ENCODE measurements at regions not wholly inside any gene's neighbourhood (a gene's known extent, or its start where the extent isn't known, plus 50 kb on each side); places are given as distances from the start of the nearest gene placed in this dataset.

GRCh38 chr21:18157406-18157805, 87.2 kb upstream of the CHODL start:
- H3K79me2 ChIP-seq (ENCODE audit: insufficient read depth, low read length) = no peaks in the 10 kb centered on the region
- WGBS (ENCODE audit: insufficient coverage) = no CpG with 5 or more reads among the region's 1 CpG
- H2AFZ ChIP-seq (ENCODE audit: insufficient read depth, low read depth, low read length, poor library complexity, severe bottlenecking) = no peak overlapping the region
- H3K9me3 ChIP-seq (replicated peaks in 1 of 2; ENCODE audit: control insufficient read depth in 1 of 2, insufficient read depth in 1 of 2, low read length in 2 of 2) = no peaks in the 10 kb centered on the region
- H3K4me3 ChIP-seq (replicated peaks in 1 of 3; ENCODE audit: low read depth in 2 of 3, low read length in 3 of 3) = no peak overlapping the region
- no peak overlapping the region for H3K4me2 ChIP-seq (replicated peaks; ENCODE audit: extremely low read depth, low read length, poor library complexity, severe bottlenecking)
- Mint-ChIP-seq H3K27me3 (ENCODE audit: low read depth in 3 of 3) (no peaks in the 10 kb centered on the region), H3K36me3 (no peaks in the 10 kb centered on the region), H3K4me3 (no peak overlapping the region), H3K9me3 (peaks cover 0 to 6% (median 3%) of the 10 kb centered on the region in 7 donors), H3K4me1 (no peaks in the 10 kb centered on the region), H3K27ac (no peak overlapping the region)
- H3K27me3 ChIP-seq (ENCODE audit: control insufficient read depth in 2 of 2, insufficient read depth in 2 of 2, low read length in 2 of 2) = no peaks in the 10 kb centered on the region
- no peak overlapping the region for H3K27ac ChIP-seq (ENCODE audit: low read depth in 1 of 2, low read length in 2 of 2)
- H3K9ac ChIP-seq (ENCODE audit: insufficient read depth, low read length, poor library complexity, severe bottlenecking) = no peak overlapping the region
- H3K36me3 ChIP-seq (replicated peaks in 1 of 2; ENCODE audit: control insufficient read depth in 1 of 2, insufficient read depth in 2 of 2, low read length in 2 of 2) = no peaks in the 10 kb centered on the region
- no peak for TF ChIP-seq CTCF (IDR thresholded peaks at IDR 0.05)
- DNase-seq = no peak
- H4K20me1 ChIP-seq (ENCODE audit: insufficient read depth, low read length) = no peaks in the 10 kb centered on the region
- intact Hi-C loops (cut with micrococcal nuclease) = no loop called here
- no peaks in the 10 kb centered on the region for H3K4me1 ChIP-seq (ENCODE audit: control insufficient read depth in 1 of 2, insufficient read depth in 2 of 2, low read length in 2 of 2)

- no peaks in the 10 kb centered on the region for H3K4me1 ChIP-seq (ENCODE audit: control insufficient read depth in 1 of 2, insufficient read depth in 2 of 2, low read length in 2 of 2)
- H2AFZ ChIP-seq (ENCODE audit: insufficient read depth, low read depth, low read length, poor library complexity, severe bottlenecking) = no peak overlapping the region
- H3K4me1 Mint-ChIP-seq = no peaks in the 10 kb centered on the region
- H3K27ac ChIP-seq (ENCODE audit: low read depth in 1 of 2, low read length in 2 of 2) = no peak overlapping the region
- H3K9me3 ChIP-seq (replicated peaks in 1 of 2; ENCODE audit: control insufficient read depth in 1 of 2, insufficient read depth in 1 of 2, low read length in 2 of 2) = no peaks in the 10 kb centered on the region
- H3K4me2 ChIP-seq (replicated peaks; ENCODE audit: extremely low read depth, low read length, poor library complexity, severe bottlenecking) = no peak overlapping the region
- intact Hi-C loops (cut with micrococcal nuclease) = no loop called here
- H3K36me3 ChIP-seq (replicated peaks in 1 of 2; ENCODE audit: control insufficient read depth in 1 of 2, insufficient read depth in 2 of 2, low read length in 2 of 2) = no peaks in the 10 kb centered on the region
- no peak overlapping the region for H3K9ac ChIP-seq (ENCODE audit: insufficient read depth, low read length, poor library complexity, severe bottlenecking)
- no peak for TF ChIP-seq CTCF (IDR thresholded peaks at IDR 0.05)
- no peaks in the 10 kb centered on the region for H3K27me3 Mint-ChIP-seq (ENCODE audit: low read depth in 3 of 3)
- H3K27ac Mint-ChIP-seq = no peak overlapping the region
- no peaks in the 10 kb centered on the region for H3K27me3 ChIP-seq (ENCODE audit: control insufficient read depth in 2 of 2, insufficient read depth in 2 of 2, low read length in 2 of 2)
- H4K20me1 ChIP-seq (ENCODE audit: insufficient read depth, low read length) = no peaks in the 10 kb centered on the region
- H3K36me3 Mint-ChIP-seq = no peaks in the 10 kb centered on the region
- no peak overlapping the region for H3K4me3 Mint-ChIP-seq
- no peaks in the 10 kb centered on the region for H3K79me2 ChIP-seq (ENCODE audit: insufficient read depth, low read length)
- DNase-seq = no peak
- no peak overlapping the region for H3K4me3 ChIP-seq (replicated peaks in 1 of 3; ENCODE audit: low read depth in 2 of 3, low read length in 3 of 3)
- 70% methylated on average over 2 of the region's 5 CpGs for WGBS (ENCODE audit: insufficient coverage)
- H3K9me3 Mint-ChIP-seq = peaks cover 0 to 5% (median 3%) of the 10 kb centered on the region in 7 donors
These were observed 89.0 kb upstream of the CHODL start for GRCh38 chr21:18155508-18156193.

All from CD14-positive monocyte (primary cell).